Amniotic epithelial cell (primary cell): ENCODE measurements at regions not wholly inside any gene's neighbourhood (a gene's known extent, or its start where the extent isn't known, plus 50 kb on each side); places are given as distances from the start of the nearest gene placed in this dataset.
"Not testable (repeated sequence)": the region's sequence is repeated elsewhere in the genome, so short reads cannot be mapped to it uniquely, and the experiment has no call there.

ENCODE experiments used
- DNase-seq: peaks from one replicate; pipeline ENCODE4 v3.0.0-alpha.2; 2010; ENCODE audit warnings: low read depth

DNA sequence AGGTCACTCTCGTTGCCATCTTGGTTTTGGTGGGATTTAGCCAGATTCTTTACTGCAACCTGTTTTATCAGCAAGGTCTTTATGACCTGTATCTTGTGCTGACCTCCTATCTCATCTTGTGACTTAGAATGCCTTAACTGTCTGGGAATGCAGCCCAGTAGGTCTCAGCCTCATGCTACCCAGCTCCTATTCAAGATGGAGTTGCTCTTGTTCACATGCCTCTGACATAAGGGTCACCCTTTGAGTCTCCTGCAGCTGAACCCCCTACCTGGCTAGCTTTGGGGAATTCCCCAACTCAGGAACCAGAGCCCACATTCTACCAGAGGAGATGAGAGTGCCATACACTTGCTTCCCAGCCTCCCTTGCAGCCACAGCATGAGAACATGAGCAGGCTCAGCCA is 123.0 kb upstream of the ARHGEF3 start:
- DNase-seq: not testable (repeated sequence)

DNA sequence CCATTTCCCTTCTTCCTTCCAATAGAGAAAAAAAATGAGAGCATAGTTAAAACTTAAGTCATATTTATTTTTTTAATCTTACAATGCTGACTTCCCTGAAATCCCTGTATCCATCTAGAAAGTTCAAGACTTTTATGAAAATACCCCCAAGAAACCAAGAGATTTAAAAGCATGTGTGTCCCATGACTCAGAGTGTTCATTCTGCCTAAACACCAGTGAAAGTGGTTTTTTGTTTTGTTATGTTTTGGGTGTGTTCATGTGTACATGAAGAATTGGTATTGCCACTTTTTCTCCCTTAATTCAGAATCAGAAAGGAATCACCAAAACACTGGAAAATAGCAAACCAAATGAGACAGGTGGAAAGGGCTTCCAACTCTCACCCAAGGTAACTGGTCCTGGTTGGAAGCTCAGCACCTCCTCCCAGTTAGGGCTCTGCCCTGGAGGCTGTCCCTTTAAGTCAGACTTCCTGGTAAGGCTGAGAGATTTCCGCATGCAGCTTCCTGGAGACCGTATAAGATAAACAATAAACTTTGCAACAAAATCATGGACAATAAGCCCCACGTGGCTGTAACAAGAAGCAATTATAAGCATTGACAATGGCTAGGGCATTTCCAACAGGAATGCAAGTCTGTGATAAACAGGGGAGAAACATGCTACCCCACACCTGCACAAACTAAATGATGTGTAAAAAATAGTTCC is 121.9 kb upstream of the ARHGEF3 start:
- peak; percentile 43 for DNase-seq

DNA sequence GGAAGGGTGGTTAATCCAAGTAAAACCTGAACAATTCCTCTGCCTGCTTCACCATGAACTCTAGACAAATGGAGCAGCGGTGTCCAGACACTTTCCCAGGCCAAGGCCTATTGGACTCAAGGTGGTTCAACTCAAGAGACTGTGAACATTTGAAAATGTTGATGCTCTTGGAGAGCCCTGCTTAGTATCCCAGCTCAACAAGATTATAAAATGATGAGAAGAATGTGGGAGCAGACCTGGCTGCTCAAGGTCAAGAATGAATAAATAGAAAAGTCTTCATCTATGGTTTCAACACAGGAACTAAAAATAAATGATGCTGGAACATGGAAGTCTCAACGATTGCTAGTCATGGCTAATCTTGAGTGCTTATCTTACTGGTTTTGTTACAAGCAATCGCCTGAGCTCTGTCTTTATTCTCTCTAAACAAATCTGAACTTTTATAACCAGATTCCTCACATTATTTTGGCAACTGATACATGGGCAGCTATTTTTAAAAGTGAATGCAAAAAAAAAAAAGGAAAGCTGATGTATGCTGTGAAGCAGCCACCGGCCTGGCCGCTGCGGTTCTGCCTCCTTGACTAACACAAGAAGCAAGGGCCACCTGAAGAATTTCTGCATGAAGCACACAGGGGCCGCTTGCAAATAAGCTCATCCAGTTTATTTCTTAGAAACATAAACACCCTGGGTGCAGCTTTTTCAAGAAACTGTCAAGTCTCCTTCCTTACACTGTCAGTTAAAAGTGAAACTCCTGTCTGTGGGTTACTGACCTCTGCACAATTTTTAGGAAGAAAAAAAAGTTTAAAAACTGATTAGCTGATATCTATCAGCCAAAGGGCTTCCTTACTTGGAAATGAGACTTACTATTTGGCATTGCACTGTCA is 120.1 kb upstream of the ARHGEF3 start:
- DNase-seq: peak; percentile 96

GRCh38 chr3:56919797-56920195 is 118.0 kb upstream of the ARHGEF3 start:
- DNase-seq: no peak

DNA sequence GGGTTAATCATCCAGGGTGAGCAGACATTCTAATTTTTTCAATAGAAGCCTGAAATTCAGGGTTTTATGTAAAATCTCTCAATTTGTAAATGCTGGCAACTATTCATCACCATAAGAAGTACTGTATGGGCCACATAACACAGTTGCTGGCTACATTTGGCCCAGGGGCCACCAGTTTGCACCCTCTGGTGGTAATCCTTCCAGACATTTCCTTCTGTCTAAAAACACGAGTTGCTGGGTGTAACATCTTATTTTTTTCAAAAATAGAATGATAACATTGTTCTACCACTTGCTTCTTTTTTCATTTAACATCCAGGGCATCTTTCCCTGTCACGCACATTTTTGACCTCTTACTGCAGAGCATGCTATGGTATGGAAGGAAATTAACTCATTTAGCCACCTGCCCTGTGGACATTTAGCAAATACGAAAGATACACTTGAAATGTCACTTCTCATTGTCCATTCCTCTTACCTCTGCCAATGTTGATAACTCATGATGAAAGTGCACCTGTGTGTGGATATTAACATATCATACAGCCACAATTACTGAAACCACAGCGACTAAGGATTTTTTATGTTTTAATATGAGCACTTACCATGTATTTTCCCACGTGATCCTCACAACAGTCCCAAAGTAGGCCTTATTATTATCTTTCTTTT is 117.5 kb upstream of the ARHGEF3 start:
- no peak for DNase-seq

DNA sequence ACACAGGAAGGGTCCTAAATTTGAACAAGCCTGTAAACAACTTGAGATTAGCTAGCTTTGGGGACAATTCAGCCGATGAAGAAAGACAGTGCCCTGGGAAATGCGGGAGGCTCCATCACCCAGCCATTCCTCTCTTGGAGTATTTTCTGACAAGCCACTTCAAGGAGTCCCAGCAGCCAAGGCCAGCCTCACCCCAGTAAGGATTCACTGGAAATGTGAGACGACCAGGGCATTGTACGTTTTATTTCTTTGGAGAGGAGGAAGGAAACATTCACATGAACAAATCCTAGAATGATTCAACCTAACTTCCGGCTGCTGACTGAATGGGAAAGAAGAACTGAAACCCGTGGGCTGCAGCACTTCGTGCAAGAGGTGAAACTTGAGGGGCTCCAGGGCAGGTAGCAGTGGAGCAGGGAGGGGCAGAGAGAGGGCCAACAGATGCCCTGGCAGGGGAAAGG is 116.4 kb upstream of the ARHGEF3 start:
- DNase-seq: no peak

GRCh38 chr3:56917361-56918110 is 115.8 kb upstream of the ARHGEF3 start:
- no peak for DNase-seq

DNA sequence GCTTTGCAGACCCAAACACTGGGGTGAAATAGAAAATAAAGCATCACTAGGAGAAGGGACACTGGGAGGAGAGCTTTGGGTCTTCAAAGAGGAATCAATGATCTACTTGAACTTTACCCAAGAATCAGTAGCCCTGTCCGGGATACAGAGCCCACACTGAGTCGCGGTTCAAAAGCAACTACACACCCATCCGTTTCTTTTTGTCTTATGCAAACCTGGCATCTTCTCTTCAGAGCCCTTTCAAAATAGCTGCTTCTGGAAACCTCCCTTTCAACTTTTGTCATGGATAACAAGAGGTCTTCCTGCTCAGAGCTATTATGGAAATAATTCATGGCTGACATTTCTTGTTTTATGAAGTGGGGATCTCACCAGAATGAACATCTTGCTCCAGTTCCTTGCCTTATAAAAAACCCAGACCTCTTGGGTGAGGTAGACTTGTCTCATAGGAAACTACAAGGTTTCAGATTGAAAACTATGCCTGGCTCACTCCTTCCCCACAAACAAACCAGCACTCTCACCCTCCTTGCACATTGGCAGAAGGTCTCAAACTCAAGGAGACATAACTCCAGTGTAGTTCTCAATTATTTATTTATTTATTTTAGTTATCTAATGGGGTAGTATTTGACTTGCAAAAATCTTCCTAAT is 115.1 kb upstream of the ARHGEF3 start:
- DNase-seq: no peak

GRCh38 chr3:56915966-56916586 is 114.3 kb upstream of the ARHGEF3 start:
- no peak for DNase-seq

DNA sequence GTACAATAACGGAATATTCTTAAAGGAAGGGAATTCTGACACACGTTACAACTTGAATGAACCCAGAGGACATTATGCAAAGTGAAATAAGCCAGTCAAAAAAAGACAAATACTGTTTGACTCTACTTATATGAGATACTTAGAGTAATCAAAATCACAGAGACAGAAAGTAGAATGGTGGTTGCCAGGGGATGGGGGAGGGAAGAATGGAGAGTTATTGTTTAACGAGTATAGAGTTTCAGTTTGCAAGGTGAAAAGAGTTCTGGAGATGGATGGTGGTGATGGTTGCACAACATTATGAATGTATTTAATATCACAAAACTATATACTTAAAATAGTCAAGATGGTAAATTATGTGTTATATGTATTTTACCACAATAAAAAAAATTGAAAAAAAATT is 112.9 kb upstream of the ARHGEF3 start:
- DNase-seq: no peak

DNA sequence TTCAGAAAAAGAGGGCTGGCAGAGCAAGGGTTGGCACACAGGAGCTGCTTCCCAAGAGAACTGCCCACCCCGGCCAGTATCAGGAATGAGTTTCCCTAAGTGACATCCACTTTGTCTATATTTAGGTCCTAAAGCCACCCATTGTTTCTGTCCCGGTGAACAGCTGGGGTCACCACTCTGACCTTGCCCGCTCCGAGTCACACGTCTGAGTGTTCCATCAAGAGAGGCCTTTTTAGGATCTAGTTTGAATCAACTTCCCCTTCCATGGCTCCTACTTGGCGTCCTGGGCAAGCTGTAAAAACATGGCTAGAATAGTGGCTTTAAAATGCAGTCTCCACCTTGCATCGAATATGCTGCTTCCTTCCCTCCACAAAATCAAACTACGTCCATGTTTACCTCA is 109.6 kb upstream of the ARHGEF3 start:
- no peak for DNase-seq

- no peak for DNase-seq
These were observed 107.6 kb upstream of the ARHGEF3 start for GRCh38 chr3:56909349-56909748.

DNA sequence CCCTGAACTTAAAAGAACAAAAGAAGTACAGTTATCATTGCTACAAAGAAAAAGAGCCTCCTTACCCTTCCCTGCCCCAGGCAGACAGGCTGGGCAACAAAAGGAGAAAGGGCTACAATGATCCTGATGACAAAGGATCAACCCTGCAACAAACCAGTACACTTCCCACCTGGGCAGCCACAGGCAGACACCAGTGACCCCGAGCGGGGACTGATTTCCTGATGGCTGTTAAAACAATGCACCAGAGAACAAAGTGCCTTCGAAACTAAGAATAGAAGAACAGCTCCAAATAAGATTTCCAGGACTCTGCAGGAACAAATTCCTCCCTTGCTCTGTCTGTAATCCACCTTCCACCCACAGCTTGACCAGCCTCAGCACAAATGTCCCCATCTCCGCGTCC is 106.3 kb upstream of the ARHGEF3 start:
- DNase-seq: no peak

DNA sequence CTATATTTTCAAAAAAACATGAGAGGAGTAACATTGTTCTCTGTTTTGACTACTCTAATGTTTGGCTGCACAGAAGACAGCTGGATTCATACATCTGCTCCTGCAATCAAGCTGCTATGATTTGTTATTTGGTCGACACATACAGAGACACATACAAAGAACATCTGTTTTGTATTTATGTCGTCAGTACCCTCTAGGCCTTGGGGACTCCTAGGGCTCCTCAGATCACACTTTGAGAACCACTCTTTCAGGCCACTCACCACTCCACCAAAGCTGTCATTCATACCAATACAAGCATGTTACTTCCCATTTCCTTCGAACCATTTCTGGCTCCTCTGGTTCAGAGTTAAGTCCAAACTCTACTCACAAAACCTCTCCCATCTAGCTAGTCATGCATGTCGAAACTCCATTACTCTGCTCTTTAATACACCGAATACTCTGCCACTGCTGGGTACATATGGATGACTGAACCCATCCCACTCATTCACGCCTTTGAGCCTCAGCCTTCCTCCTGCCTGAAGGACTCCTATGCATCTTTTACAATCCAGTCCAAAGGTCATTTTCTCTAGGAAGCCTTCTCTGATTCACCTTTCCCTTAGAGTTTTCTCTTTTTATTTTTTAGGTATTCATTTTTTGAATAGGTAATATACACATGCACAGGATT is 102.9 kb upstream of the ARHGEF3 start:
- DNase-seq: no peak

- no peak for DNase-seq
These were observed 101.6 kb upstream of the ARHGEF3 start for GRCh38 chr3:56903231-56903782.

- no peak for DNase-seq
These were observed 100.9 kb upstream of the ARHGEF3 start for GRCh38 chr3:56902468-56903160.

- no peak for DNase-seq
These were observed 99.1 kb upstream of the ARHGEF3 start for GRCh38 chr3:56900801-56901200.

- no peak for DNase-seq
These were observed 98.1 kb upstream of the ARHGEF3 start for GRCh38 chr3:56899851-56900250.

- DNase-seq: no peak
These were observed 97.3 kb upstream of the ARHGEF3 start for GRCh38 chr3:56899078-56899477.

DNA sequence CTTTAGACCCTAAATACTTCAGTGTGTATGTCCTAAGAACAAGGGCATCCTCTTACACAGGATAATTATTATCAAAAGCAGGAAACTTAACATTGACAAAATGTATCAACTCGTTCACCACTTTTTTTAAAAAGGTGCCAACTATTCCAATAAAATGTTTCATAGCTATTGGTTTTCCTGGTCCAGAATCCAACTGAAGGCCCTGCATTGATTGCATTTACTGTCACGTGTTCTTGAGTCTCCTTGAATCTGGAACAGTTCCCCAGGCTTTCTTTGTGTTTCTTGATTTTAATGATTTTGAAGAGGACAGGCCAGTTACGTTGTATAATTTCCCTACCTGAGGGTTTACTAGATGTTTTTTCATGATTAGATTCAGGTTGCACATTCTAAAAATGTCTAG is 94.6 kb upstream of the ARHGEF3 start:
- DNase-seq: no peak
